Esophagus muscularis mucosa (tissue), 4 donors: ENCODE measurements at regions not wholly inside any gene's neighbourhood (a gene's known extent, or its start where the extent isn't known, plus 50 kb on each side); places are given as distances from the start of the nearest gene placed in this dataset.

ENCODE experiments used
- DNase-seq: peaks from one replicate; pipeline ENCODE4 v3.0.0-alpha.2; 2017; ENCODE audit errors: extremely low spot score
- H3K27ac ChIP-seq, 4 donors: fragments of 200-600 bp; sonication (generic); replicated peaks in 1 of 4; 1 replicate in 3 of 4; 2 replicates in 1 of 4; pipeline ENCODE4 v1.5.1; 2016 to 2019; ENCODE audit warnings: mild to moderate bottlenecking in 1 of 4
- H3K27me3 ChIP-seq, 4 donors: fragments of 200-600 bp; sonication (generic); one replicate each; pipeline versions ENCODE4 v1.5.1 to v1.6.0; 2016 to 2019
- H3K36me3 ChIP-seq, 4 donors: fragments of 200-600 bp; sonication (generic); one replicate each; pipeline ENCODE4 v1.5.1; 2016 to 2019
- H3K4me1 ChIP-seq, 4 donors: fragments of 200-600 bp; sonication (generic); one replicate each; pipeline ENCODE4 v1.5.1; 2016 to 2019
- H3K4me3 ChIP-seq, 4 donors: fragments of 200-600 bp; sonication (generic); 1 replicate in 2 of 4; 2 replicates in 2 of 4; pipeline ENCODE4 v1.5.1; 2016 to 2019; ENCODE audit warnings: mild to moderate bottlenecking in 4 of 4, moderate library complexity in 1 of 4
- H3K9me3 ChIP-seq, 4 donors: fragments of 200-600 bp; sonication (generic); 1 replicate in 3 of 4; 2 replicates in 1 of 4; pipeline ENCODE4 v1.5.1; 2016 to 2019
- EP300 ChIP-seq: sonication (generic); formaldehyde crosslinking; IDR thresholded peaks from one replicate; pipeline ENCODE4 v1.6.1; 2017; ENCODE audit warnings: antibody characterized with exemption
- POLR2A ChIP-seq: fragments of 450-650 bp; IDR thresholded peaks from one replicate; pipeline ENCODE4 v1.6.1; 2017; ENCODE audit warnings: antibody characterized with exemption, moderate library complexity, mild to moderate bottlenecking, low read depth
- POLR2AphosphoS5 ChIP-seq, 2 donors: sonication (generic); formaldehyde crosslinking; IDR thresholded peaks; one replicate each; pipeline ENCODE4 v1.6.1; 2017; ENCODE audit warnings: antibody characterized with exemption in 2 of 2
- WGBS: methylation state at CpG from one replicate; pipeline ENCODE4 v1.1.5; 2018; 5-methylcytosine and 5-hydroxymethylcytosine counted together
- intact Hi-C: fragments of 100-400 bp; cut with DNase I; formaldehyde crosslinking; loops from one replicate; pipeline ENCODE4 v1.15.1; 2023
- TF ChIP-seq, protein P1 (sequence below), 3 experiments: fragments of 200-600 bp in 2 of 3; fragments of 450-650 bp in 1 of 3; sonication (generic) in 2 of 3; IDR thresholded peaks; one replicate each; pipeline ENCODE4 v1.5.1; 2017 to 2019; ENCODE audit warnings: antibody characterized with exemption in 3 of 3, mild to moderate bottlenecking in 2 of 3, moderate library complexity in 1 of 3

DNA sequence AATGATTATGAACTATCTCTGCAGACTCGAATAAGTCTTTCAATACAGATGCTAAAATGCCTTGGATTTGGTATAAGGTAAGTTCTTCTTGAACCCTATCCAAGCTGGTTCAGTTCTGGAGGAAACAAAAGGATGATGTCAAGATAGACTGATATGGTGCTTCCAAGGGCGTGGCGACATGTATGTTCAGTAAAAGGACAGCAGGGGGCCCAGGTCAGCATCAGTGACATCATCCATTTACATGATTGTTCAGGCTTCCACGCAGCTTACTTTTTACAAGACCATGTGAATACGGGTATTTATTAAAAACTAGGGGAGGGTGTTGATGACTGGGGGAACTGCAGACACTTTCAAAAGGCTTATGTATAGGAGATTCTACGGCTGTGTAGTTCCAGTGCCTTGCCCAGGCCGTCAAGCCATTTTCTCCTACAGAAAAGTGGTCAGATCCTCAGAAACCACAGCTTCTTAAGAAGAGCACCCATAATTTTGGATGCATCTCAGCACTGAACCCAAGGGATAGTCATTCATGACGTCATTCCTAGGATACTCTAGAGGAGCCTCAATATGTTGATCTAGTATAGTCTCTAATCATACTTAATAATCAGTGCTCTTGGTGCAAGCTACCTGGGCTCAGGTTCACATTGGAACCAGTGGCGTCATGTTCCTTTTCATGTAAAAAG is 527.7 kb downstream of the FUT8 start:
- no peaks in the 10 kb centered on the region for H3K36me3 ChIP-seq
- H3K9me3 ChIP-seq: no peaks in the 10 kb centered on the region
- intact Hi-C loops: no loop called here
- 85% methylated on average over 9 of the region's 9 CpGs for WGBS
- TF ChIP-seq, protein P1, sequence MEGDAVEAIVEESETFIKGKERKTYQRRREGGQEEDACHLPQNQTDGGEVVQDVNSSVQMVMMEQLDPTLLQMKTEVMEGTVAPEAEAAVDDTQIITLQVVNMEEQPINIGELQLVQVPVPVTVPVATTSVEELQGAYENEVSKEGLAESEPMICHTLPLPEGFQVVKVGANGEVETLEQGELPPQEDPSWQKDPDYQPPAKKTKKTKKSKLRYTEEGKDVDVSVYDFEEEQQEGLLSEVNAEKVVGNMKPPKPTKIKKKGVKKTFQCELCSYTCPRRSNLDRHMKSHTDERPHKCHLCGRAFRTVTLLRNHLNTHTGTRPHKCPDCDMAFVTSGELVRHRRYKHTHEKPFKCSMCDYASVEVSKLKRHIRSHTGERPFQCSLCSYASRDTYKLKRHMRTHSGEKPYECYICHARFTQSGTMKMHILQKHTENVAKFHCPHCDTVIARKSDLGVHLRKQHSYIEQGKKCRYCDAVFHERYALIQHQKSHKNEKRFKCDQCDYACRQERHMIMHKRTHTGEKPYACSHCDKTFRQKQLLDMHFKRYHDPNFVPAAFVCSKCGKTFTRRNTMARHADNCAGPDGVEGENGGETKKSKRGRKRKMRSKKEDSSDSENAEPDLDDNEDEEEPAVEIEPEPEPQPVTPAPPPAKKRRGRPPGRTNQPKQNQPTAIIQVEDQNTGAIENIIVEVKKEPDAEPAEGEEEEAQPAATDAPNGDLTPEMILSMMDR (IDR thresholded peaks at IDR 0.05): no peak
- TF ChIP-seq EP300 (no peak), POLR2A (no peak), POLR2AphosphoS5 (IDR thresholded peaks at IDR 0.05) (no peak)
- H3K27ac ChIP-seq: no peak overlapping the region
- DNase-seq: no peak
- no peaks in the 10 kb centered on the region for H3K27me3 ChIP-seq
- no peak overlapping the region for H3K4me3 ChIP-seq
- no peaks in the 10 kb centered on the region for H3K4me1 ChIP-seq

DNA sequence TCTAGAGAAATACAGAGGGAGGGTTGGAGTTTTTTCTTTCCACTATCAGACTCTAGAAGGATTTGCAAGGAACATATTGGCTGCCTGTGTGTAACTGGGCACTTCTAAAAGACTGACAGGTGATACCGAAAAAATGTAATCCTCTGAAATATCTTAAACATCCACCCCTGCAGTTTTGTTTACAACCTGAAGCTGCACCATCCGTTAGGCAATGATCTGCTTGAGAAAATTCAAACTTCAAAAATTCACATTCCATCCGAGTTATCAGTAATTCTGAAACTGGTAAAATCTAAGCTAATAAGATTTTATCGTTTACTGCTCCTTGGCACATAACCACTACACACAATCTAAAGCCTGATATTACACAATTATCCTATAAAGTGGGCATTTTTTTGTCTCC is 528.6 kb downstream of the FUT8 start:
- DNase-seq: no peak
- TF ChIP-seq EP300 (no peak), POLR2AphosphoS5 (IDR thresholded peaks at IDR 0.05) (no peak), POLR2A (no peak)
- TF ChIP-seq, protein P1 (IDR thresholded peaks at IDR 0.05): no peak
- no peaks in the 10 kb centered on the region for H3K36me3 ChIP-seq
- H3K4me1 ChIP-seq: no peaks in the 10 kb centered on the region
- WGBS: 60% methylated on average over 4 of the region's 4 CpGs
- H3K27ac ChIP-seq: no peak overlapping the region
- H3K4me3 ChIP-seq: no peak overlapping the region
- no peaks in the 10 kb centered on the region for H3K9me3 ChIP-seq
- peaks cover 0 to 8% (median 0%) of the 10 kb centered on the region in 4 donors for H3K27me3 ChIP-seq
- intact Hi-C loops: no loop called here

DNA sequence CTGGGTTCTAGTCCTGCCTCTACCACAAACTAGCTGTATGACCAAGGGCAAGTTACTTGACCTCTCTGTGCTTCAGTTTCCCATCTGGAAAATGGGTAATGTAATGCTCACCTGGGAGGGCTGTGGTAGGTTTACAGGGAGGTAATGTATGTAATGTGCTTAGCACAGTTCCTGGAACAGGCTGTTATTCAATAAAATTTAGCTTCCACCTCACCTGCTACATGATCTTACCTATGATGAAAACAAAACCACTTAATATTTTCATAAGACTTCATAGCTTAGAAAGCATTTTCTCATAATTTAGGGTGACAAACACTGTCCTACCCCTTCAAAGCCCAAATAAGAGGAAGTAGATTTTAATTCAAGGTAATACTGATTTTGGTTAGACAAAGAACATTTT is 530.6 kb downstream of the FUT8 start:
- H3K9me3 ChIP-seq: no peaks in the 10 kb centered on the region
- no peak overlapping the region for H3K4me3 ChIP-seq
- no peak for DNase-seq
- no peaks in the 10 kb centered on the region for H3K4me1 ChIP-seq
- TF ChIP-seq, protein P1 (IDR thresholded peaks at IDR 0.05): no peak
- no peak for TF ChIP-seq POLR2AphosphoS5 (IDR thresholded peaks at IDR 0.05)
- TF ChIP-seq EP300: no peak
- TF ChIP-seq POLR2A: no peak
- H3K36me3 ChIP-seq: no peaks in the 10 kb centered on the region
- H3K27me3 ChIP-seq: peaks cover 0 to 28% (median 0%) of the 10 kb centered on the region in 4 donors
- H3K27ac ChIP-seq: no peak overlapping the region
- intact Hi-C loops: no loop called here

DNA sequence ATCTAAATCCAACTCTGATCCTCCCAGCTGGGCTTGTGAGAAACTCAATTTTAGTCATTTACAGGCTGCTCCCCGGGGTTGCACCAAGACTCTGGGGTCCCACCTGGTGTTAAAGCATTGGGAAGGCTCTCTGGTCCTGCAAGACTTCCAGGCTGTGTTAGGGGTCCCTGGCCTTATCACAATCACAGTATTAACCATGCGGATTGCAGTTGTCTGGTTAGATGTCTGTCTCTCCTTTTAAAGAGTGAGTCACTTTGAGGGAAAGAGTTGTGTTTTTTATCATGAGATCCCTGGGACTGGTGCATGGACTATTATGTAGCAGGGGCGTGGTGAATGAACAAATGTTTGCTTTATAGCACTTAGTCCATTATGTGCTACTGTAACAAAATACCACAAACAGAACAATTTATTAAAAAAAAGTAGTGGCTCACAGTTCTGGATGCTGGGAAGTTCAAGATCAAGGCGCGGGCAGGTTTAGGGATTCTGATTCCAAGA is 531.4 kb downstream of the FUT8 start:
- H3K4me3 ChIP-seq: no peak overlapping the region
- no peak for DNase-seq
- H3K27ac ChIP-seq: no peak overlapping the region
- no peaks in the 10 kb centered on the region for H3K9me3 ChIP-seq
- intact Hi-C loops: no loop called here
- H3K4me1 ChIP-seq: no peaks in the 10 kb centered on the region
- no peaks in the 10 kb centered on the region for H3K36me3 ChIP-seq
- H3K27me3 ChIP-seq: peaks cover 0 to 35% (median 0%) of the 10 kb centered on the region in 4 donors
- no peak for TF ChIP-seq POLR2A
- TF ChIP-seq POLR2AphosphoS5 (IDR thresholded peaks at IDR 0.05): no peak
- no peak for TF ChIP-seq EP300
- TF ChIP-seq, protein P1 (IDR thresholded peaks at IDR 0.05): no peak
- WGBS: 94% methylated on average over 5 of the region's 5 CpGs

DNA sequence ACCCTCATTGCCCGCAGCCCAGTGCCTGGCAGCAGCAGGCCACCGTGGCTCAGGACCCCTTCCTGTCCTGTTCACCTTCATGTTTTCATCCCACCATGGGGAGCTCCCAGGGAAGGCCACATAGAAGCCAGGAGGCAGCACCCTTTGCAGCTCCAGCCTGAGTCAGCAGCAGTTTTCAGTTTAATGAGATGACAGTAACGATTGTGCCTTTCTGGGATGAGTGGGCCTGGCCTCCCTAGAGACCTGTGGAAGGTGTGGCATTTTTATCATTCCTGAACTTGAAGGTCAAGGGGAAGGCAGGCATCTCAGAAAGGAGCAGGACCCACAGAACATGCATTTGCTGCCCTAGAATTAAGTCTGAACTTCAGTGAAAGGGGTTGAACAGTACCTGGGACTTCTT is 532.8 kb downstream of the FUT8 start:
- Histone ChIP-seq H3K36me3 (no peaks in the 10 kb centered on the region), H3K9me3 (no peaks in the 10 kb centered on the region), H3K27me3 (peaks cover 0 to 35% (median 0%) of the 10 kb centered on the region in 4 donors), H3K4me3 (no peak overlapping the region), H3K27ac (no peak overlapping the region), H3K4me1 (no peaks in the 10 kb centered on the region)
- intact Hi-C loops: no loop called here
- DNase-seq: no peak
- WGBS: 90% methylated on average over 3 of the region's 3 CpGs
- TF ChIP-seq, protein P1 (IDR thresholded peaks at IDR 0.05): no peak
- no peak for TF ChIP-seq POLR2A
